RWPE2 (cell line): ENCODE measurements at regions not wholly inside any gene's neighbourhood (a gene's known extent, or its start where the extent isn't known, plus 50 kb on each side); places are given as distances from the start of the nearest gene placed in this dataset.
A peak's percentile ranks its signal among the peaks of the same experiment; 100 is the strongest.

Experiments used
- ATAC-seq: fragments of 200-7000 bp; cut with Tn5 transposase; 3 replicates; pipeline ENCODE4 v1.9.1; 2021; ENCODE audit warnings: low read depth
- DNase-seq: peaks from one replicate; pipeline ENCODE4 v3.0.0-alpha.2; 2020; ENCODE audit warnings: low spot score
- H3K27ac ChIP-seq: fragments of 450-650 bp; 2 replicates; pipeline ENCODE4 v1.5.1; 2017; ENCODE audit warnings: mild to moderate bottlenecking; ENCODE audit not compliant: poor library complexity, severe bottlenecking
- H3K27me3 ChIP-seq: fragments of 250-450 bp; sonication (Bioruptor Pico); 2 replicates; pipeline ENCODE4 v1.5.1; 2021; ENCODE audit warnings: mild to moderate bottlenecking, moderate library complexity; ENCODE audit not compliant: insufficient read depth, poor library complexity, severe bottlenecking
- H3K36me3 ChIP-seq: fragments of 250-450 bp; sonication (Bioruptor Pico); 2 replicates; pipeline ENCODE4 v1.5.1; 2020; ENCODE audit warnings: low read depth, mild to moderate bottlenecking, moderate library complexity
- H3K4me1 ChIP-seq: fragments of 250-450 bp; sonication (Bioruptor Pico); 2 replicates; pipeline ENCODE4 v1.5.1; 2021; ENCODE audit warnings: mild to moderate bottlenecking, moderate library complexity; ENCODE audit not compliant: insufficient read depth, poor library complexity, severe bottlenecking
- H3K4me3 ChIP-seq: fragments of 250-450 bp; sonication (Bioruptor Pico); 2 replicates; pipeline ENCODE4 v1.5.1; 2021; ENCODE audit warnings: mild to moderate bottlenecking, moderate library complexity; ENCODE audit not compliant: severe bottlenecking
- H3K9me3 ChIP-seq: fragments of 250-450 bp; sonication (Bioruptor Pico); 2 replicates; pipeline ENCODE4 v1.5.1; 2021; ENCODE audit warnings: mild to moderate bottlenecking, moderate library complexity; ENCODE audit not compliant: severe bottlenecking
- CTCF ChIP-seq: fragments of 450-650 bp; IDR thresholded peaks from one replicate; pipeline ENCODE4 v1.5.1; 2017; ENCODE audit warnings: mild to moderate bottlenecking, moderate library complexity; ENCODE audit not compliant: poor library complexity, severe bottlenecking

- Histone ChIP-seq H3K36me3 (no peaks in the 10 kb centered on the region), H3K9me3 (no peaks in the 10 kb centered on the region), H3K27me3 (peaks cover 38% of the 10 kb centered on the region), H3K27ac (no peak overlapping the region), H3K4me1 (no peaks in the 10 kb centered on the region), H3K4me3 (no peak overlapping the region)
- ATAC-seq (no peak), DNase-seq (peak; percentile 34)
- TF ChIP-seq CTCF, result no peak
These were observed 123.3 kb downstream of the PAPOLA start for GRCh38 chr14:96625426-96625985.

- no peak for ATAC-seq
- Histone ChIP-seq H3K4me3 (no peak overlapping the region), H3K9me3 (no peaks in the 10 kb centered on the region), H3K36me3 (no peaks in the 10 kb centered on the region), H3K4me1 (no peaks in the 10 kb centered on the region), H3K27me3 (peaks cover 37% of the 10 kb centered on the region), H3K27ac (no peak overlapping the region)
- peak; percentile 43 for DNase-seq
- no peak for TF ChIP-seq CTCF
These were observed 124.1 kb downstream of the PAPOLA start for GRCh38 chr14:96626121-96626768.

GRCh38 chr14:96626916-96627315 lies 124.7 kb downstream of the PAPOLA start:
- no peak for DNase-seq
- Histone ChIP-seq H3K27ac (no peak overlapping the region), H3K4me1 (no peaks in the 10 kb centered on the region), H3K9me3 (no peaks in the 10 kb centered on the region), H3K27me3 (peaks cover 31% of the 10 kb centered on the region), H3K36me3 (no peaks in the 10 kb centered on the region), H3K4me3 (no peak overlapping the region)
- no peak for ATAC-seq
- TF ChIP-seq CTCF, result no peak

- ATAC-seq (no peak), DNase-seq (no peak)
- no peak for TF ChIP-seq CTCF
- H3K4me1 ChIP-seq, result no peaks in the 10 kb centered on the region
- H3K27ac ChIP-seq, result no peak overlapping the region
- H3K9me3 ChIP-seq, result no peaks in the 10 kb centered on the region
- no peak overlapping the region for H3K4me3 ChIP-seq
- H3K36me3 ChIP-seq, result no peaks in the 10 kb centered on the region
- peaks cover 28% of the 10 kb centered on the region for H3K27me3 ChIP-seq
These were observed 125.2 kb downstream of the PAPOLA start for GRCh38 chr14:96627386-96627785.
